Inflammatory macrophage treated with lipopolysaccharide for 4 hours (primary cell): ENCODE measurements at regions not wholly inside any gene's neighbourhood (a gene's known extent, or its start where the extent isn't known, plus 50 kb on each side); places are given as distances from the start of the nearest gene placed in this dataset.

ENCODE experiments used
- DNase-seq: peaks from one replicate; pipeline ENCODE4 v3.0.0-alpha.2; 2020

DNA sequence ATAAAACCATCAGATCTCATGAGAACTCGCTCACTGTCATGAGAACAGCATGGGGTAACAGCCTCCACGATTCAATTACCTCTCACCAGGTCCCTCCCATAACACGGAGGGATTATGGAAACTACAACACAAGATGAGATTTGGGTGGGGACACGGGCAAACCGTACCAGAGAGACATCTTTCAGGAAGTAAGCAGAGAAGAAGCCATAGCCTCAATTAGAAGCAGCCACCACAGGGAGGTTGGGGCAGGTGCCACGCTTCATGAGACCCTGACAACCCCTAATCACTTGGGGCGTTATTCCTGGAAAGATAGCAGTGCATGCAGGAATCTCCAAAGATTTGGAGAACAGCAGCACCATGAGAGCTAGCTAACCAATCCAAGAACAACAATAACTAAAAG lies 52.9 kb upstream of the SIRPG start:
- DNase-seq = no peak

DNA sequence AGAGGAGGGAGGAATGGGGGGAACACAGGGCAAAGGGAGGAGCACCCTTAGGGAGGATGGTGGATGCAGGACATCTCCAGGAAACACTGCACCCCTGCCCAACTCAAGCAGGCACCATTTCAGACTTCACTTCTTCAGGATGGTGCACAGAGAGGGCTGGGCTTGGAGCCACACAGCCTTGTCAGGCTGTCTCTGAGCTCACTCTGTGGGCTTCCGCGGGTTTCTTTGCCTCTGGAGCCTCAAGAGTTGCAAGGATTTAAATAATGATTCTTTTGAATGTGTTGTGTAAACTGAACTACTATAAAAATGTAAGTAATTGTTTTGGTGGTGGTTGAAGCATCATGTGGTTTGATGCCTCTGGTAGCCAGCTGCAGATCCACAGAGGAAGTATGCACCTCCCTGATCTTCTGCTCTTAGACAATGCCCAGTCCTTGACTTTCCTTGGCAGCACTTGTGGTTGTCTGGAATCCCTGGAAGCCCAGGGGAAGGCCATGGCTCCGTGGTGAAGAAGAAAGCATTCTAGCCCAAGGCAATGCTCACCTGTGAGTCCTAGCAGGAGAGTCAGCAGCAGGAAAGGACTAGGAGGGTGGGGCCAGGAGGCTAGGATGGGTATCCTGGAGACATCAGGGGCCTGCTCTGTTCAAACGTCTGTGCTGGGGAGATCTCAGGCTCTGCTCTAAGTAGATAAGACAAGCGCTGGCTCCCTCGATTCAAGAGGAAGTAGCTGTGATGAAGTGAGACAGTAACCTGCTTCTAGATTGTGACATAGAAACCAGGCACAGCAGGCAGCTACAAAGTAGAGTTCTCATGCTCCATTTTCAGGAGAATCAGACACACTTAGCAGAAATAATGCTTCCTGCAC lies 50.2 kb upstream of the SIRPG start:
- DNase-seq = peak; percentile 34
